Ishikawa (cell line): ENCODE measurements at regions not wholly inside any gene's neighbourhood (a gene's known extent, or its start where the extent isn't known, plus 50 kb on each side); places are given as distances from the start of the nearest gene placed in this dataset.

ENCODE experiments used
- CEBPB ChIP-seq: IDR thresholded peaks from 2 replicates; pipeline ENCODE4 v1.6.1; 2012
- EP300 ChIP-seq: IDR thresholded peaks from 2 replicates; pipeline ENCODE4 v1.6.1; 2012; ENCODE audit warnings: borderline replicate concordance
- RAD21 ChIP-seq: IDR thresholded peaks from 2 replicates; pipeline ENCODE4 v1.6.1; 2012; ENCODE audit warnings: low read depth
- USF1 ChIP-seq: IDR thresholded peaks from 2 replicates; pipeline ENCODE4 v1.6.1; 2012
- YY1 ChIP-seq: IDR thresholded peaks from 2 replicates; pipeline ENCODE4 v1.6.1; 2012; ENCODE audit warnings: low read depth

GRCh38 chr17:77083531-77083930 is 57.2 kb upstream of the SEC14L1 start:
- TF ChIP-seq YY1 (no peak), USF1 (no peak), CEBPB (no peak), EP300 (no peak), RAD21 (no peak)
